ENCODE measurements at regions not wholly inside any gene's neighbourhood (a gene's known extent, or its start where the extent isn't known, plus 50 kb on each side); places are given as distances from the start of the nearest gene placed in this dataset.

DNA sequence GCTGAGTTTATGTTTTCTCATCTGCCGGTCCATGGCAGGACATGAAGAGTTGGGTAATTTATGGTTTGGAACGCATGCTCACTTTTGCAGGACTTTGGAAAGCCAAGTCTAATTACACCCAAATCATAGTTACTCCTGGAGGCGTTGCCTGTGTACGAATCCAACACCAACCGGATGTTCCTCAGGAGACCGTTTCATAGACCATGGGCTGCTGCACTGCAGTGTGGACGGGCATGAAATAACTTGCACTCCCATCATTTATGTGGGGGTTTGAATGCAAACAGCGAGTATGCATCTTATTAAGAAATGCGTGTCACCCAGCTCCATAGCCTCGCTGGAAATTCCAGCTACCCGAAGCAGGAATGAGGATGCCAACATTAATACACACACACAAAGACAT lies 96.1 kb upstream of the IRX2 start:
- Histone ChIP-seq H3K27ac (no peak overlapping the region), H4K20me1 (ENCODE audit: insufficient read depth) (no peaks in the 10 kb centered on the region), H3K9me2 (ENCODE audit: insufficient read depth) (no peaks in the 10 kb centered on the region), H3K36me3 (ENCODE audit: low read depth) (no peaks in the 10 kb centered on the region), H3F3A (ENCODE audit: insufficient read depth) (no peaks in the 10 kb centered on the region), H3K9ac (no peak overlapping the region), H2AFZ (no peak overlapping the region), H3K4me3 (no peak overlapping the region), H3K79me2 (ENCODE audit: insufficient read depth) (no peaks in the 10 kb centered on the region), H3K27me3 (replicated peaks; ENCODE audit: insufficient read depth) (no peaks in the 10 kb centered on the region), H3K4me2 (ENCODE audit: unreplicated experiment) (no peak overlapping the region), H3K9me3 (ENCODE audit: low read depth) (no peaks in the 10 kb centered on the region), H3K4me1 (ENCODE audit: insufficient read depth) (no peaks in the 10 kb centered on the region)
- in situ Hi-C loops (cut with MboI): no loop called here
- TF ChIP-seq EZH2phosphoT487 (IDR thresholded peaks at IDR 0.05; ENCODE audit: insufficient read depth, low read depth): no peak
- no peak for TF ChIP-seq EZH2 (IDR thresholded peaks at IDR 0.05; ENCODE audit: insufficient read depth, poor library complexity, severe bottlenecking)
- 50 to 58% methylated on average over 11 of the region's 11 CpGs for WGBS, 2 experiments (ENCODE audit: low coverage in 1 of 2, low lambda C conversion rate in 2 of 2, missing lambda C conversion rate in 2 of 2)
- no peak for DNase-seq

DNA sequence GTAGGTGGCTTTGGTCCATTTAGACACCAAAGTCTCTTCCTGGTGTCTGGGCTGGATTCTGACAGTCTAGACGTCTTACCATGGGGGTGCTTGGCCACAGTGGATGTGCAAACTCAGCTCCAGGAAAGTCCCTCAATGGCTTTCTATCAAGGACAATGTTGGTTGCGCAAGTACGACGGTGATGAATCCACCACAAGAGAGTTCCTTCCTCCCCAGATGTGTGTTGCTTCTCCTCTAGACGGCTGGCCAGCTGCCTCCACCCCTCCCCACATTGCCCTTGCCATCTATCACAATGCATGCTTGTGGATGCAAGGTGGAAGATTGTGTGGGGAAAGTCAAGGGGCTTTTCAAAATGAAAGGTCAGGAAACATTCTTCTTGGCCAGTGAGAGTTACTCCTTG lies 89.7 kb upstream of the IRX2 start:
- Histone ChIP-seq H3F3A (ENCODE audit: insufficient read depth) (no peaks in the 10 kb centered on the region), H3K27ac (no peak overlapping the region), H3K4me3 (no peak overlapping the region), H3K9me3 (ENCODE audit: low read depth) (no peaks in the 10 kb centered on the region), H2AFZ (no peak overlapping the region), H3K4me1 (ENCODE audit: insufficient read depth) (no peaks in the 10 kb centered on the region), H3K4me2 (ENCODE audit: unreplicated experiment) (no peak overlapping the region), H3K9me2 (ENCODE audit: insufficient read depth) (no peaks in the 10 kb centered on the region), H4K20me1 (ENCODE audit: insufficient read depth) (no peaks in the 10 kb centered on the region), H3K9ac (no peak overlapping the region), H3K36me3 (ENCODE audit: low read depth) (no peaks in the 10 kb centered on the region), H3K27me3 (replicated peaks; ENCODE audit: insufficient read depth) (no peaks in the 10 kb centered on the region), H3K79me2 (ENCODE audit: insufficient read depth) (no peaks in the 10 kb centered on the region)
- in situ Hi-C loops (cut with MboI): no loop called here
- no peak for DNase-seq
- WGBS, 2 experiments (ENCODE audit: low coverage in 1 of 2, low lambda C conversion rate in 2 of 2, missing lambda C conversion rate in 2 of 2): 24 to 26% methylated on average over 4 to 5 of the region's 5 CpGs
- TF ChIP-seq EZH2phosphoT487 (IDR thresholded peaks at IDR 0.05; ENCODE audit: insufficient read depth, low read depth) (no peak), EZH2 (IDR thresholded peaks at IDR 0.05; ENCODE audit: insufficient read depth, poor library complexity, severe bottlenecking) (no peak)

DNA sequence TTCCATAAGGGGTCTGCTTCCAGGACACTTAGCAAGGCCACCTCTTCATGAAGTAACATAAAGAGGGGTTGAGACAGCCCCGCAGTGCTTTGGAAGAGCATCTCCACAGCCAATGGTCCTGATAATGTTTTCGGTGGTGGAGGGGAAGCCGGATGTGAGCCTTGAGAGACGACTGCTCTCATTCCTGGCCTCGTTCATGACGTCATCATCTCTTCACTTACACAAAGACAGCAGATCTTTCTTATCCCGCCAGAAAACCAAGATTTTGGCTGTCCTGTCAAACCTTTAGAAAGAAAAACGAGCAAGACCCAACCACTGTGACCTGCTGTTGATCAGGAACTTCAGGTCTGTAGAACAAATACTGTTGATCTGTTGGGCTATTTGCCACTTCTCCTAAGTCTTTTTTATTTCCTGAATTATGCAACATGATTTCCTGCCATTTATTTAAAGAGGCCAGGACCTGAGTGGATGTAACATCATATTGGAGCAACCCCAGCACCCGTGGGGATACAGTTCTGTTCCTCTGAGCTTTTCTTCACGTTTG lies 89.0 kb upstream of the IRX2 start:
- no peak overlapping the region for H2AFZ ChIP-seq
- no peaks in the 10 kb centered on the region for H3K9me3 ChIP-seq (ENCODE audit: low read depth)
- 26 to 30% methylated on average over 10 of the region's 10 CpGs for WGBS, 2 experiments (ENCODE audit: low coverage in 1 of 2, low lambda C conversion rate in 2 of 2, missing lambda C conversion rate in 2 of 2)
- H3F3A ChIP-seq (ENCODE audit: insufficient read depth): no peaks in the 10 kb centered on the region
- H3K36me3 ChIP-seq (ENCODE audit: low read depth): no peaks in the 10 kb centered on the region
- H3K27me3 ChIP-seq (replicated peaks; ENCODE audit: insufficient read depth): no peaks in the 10 kb centered on the region
- no peaks in the 10 kb centered on the region for H3K9me2 ChIP-seq (ENCODE audit: insufficient read depth)
- in situ Hi-C loops (cut with MboI): no loop called here
- H3K9ac ChIP-seq: no peak overlapping the region
- no peak overlapping the region for H3K27ac ChIP-seq
- DNase-seq: no peak
- no peaks in the 10 kb centered on the region for H3K79me2 ChIP-seq (ENCODE audit: insufficient read depth)
- no peak overlapping the region for H3K4me3 ChIP-seq
- no peaks in the 10 kb centered on the region for H3K4me1 ChIP-seq (ENCODE audit: insufficient read depth)
- no peak overlapping the region for H3K4me2 ChIP-seq (ENCODE audit: unreplicated experiment)
- no peaks in the 10 kb centered on the region for H4K20me1 ChIP-seq (ENCODE audit: insufficient read depth)
- TF ChIP-seq EZH2phosphoT487 (IDR thresholded peaks at IDR 0.05; ENCODE audit: insufficient read depth, low read depth) (no peak), EZH2 (IDR thresholded peaks at IDR 0.05; ENCODE audit: insufficient read depth, poor library complexity, severe bottlenecking) (no peak)

DNA sequence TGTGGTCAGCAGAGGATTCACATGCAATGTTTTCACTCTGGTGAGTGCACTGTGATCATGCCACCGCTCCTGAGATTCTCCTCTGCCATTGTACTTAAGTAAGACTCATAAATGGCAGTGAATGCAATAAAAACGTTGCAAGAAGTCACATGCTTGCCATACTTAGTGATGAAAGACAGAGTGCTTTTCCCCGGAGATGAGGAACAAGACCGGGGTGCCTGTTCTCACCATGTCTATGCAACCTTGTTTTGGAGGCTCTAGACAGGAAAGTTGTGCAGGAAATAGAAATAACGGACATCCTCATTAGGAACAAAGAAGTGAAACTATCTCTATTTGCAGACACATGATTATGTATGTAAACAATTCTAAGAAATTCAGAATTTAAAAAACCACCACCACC lies 84.7 kb upstream of the IRX2 start:
- Histone ChIP-seq H3K36me3 (ENCODE audit: low read depth) (no peaks in the 10 kb centered on the region), H3K9ac (no peak overlapping the region), H4K20me1 (ENCODE audit: insufficient read depth) (no peaks in the 10 kb centered on the region), H3K27ac (no peak overlapping the region), H3K9me3 (ENCODE audit: low read depth) (no peaks in the 10 kb centered on the region), H3F3A (ENCODE audit: insufficient read depth) (no peaks in the 10 kb centered on the region), H3K4me1 (ENCODE audit: insufficient read depth) (no peaks in the 10 kb centered on the region), H3K4me3 (no peak overlapping the region), H2AFZ (no peak overlapping the region), H3K9me2 (ENCODE audit: insufficient read depth) (no peaks in the 10 kb centered on the region), H3K79me2 (ENCODE audit: insufficient read depth) (no peaks in the 10 kb centered on the region), H3K4me2 (ENCODE audit: unreplicated experiment) (no peak overlapping the region), H3K27me3 (replicated peaks; ENCODE audit: insufficient read depth) (no peaks in the 10 kb centered on the region; the same call in 1 of the 2 replicates)
- DNase-seq: no peak
- TF ChIP-seq EZH2phosphoT487 (IDR thresholded peaks at IDR 0.05; ENCODE audit: insufficient read depth, low read depth) (no peak), EZH2 (IDR thresholded peaks at IDR 0.05; ENCODE audit: insufficient read depth, poor library complexity, severe bottlenecking) (no peak)
- in situ Hi-C loops (cut with MboI): no loop called here
- WGBS, 2 experiments (ENCODE audit: low coverage in 1 of 2, low lambda C conversion rate in 2 of 2, missing lambda C conversion rate in 2 of 2): 27 to 28% methylated on average over 5 of the region's 5 CpGs

- DNase-seq: no peak
- Histone ChIP-seq H2AFZ (no peak overlapping the region), H3K27me3 (replicated peaks; ENCODE audit: insufficient read depth) (no peaks in the 10 kb centered on the region; the same call in 1 of the 2 replicates), H3K36me3 (ENCODE audit: low read depth) (no peaks in the 10 kb centered on the region), H3K4me3 (no peak overlapping the region), H3F3A (ENCODE audit: insufficient read depth) (no peaks in the 10 kb centered on the region), H3K9me2 (ENCODE audit: insufficient read depth) (no peaks in the 10 kb centered on the region), H3K9ac (no peak overlapping the region), H4K20me1 (ENCODE audit: insufficient read depth) (no peaks in the 10 kb centered on the region), H3K4me2 (ENCODE audit: unreplicated experiment) (no peak overlapping the region), H3K9me3 (ENCODE audit: low read depth) (no peaks in the 10 kb centered on the region), H3K4me1 (ENCODE audit: insufficient read depth) (no peaks in the 10 kb centered on the region), H3K79me2 (ENCODE audit: insufficient read depth) (no peaks in the 10 kb centered on the region), H3K27ac (no peak overlapping the region)
- in situ Hi-C loops (cut with MboI): no loop called here
- TF ChIP-seq EZH2 (IDR thresholded peaks at IDR 0.05; ENCODE audit: insufficient read depth, poor library complexity, severe bottlenecking) (no peak), EZH2phosphoT487 (IDR thresholded peaks at IDR 0.05; ENCODE audit: insufficient read depth, low read depth) (no peak)
- WGBS, 2 experiments (ENCODE audit: low coverage in 1 of 2, low lambda C conversion rate in 2 of 2, missing lambda C conversion rate in 2 of 2): 26 to 37% methylated on average over 11 of the region's 11 CpGs
Measured at GRCh38 chr5:2833556-2833955, 82.1 kb upstream of the IRX2 start.

Measured in GM23248 (cell line).